Left colon (tissue), 2 donors: ENCODE measurements at regions not wholly inside any gene's neighbourhood (a gene's known extent, or its start where the extent isn't known, plus 50 kb on each side); places are given as distances from the start of the nearest gene placed in this dataset.
"Not testable (repeated sequence)": the region's sequence is repeated elsewhere in the genome, so short reads cannot be mapped to it uniquely, and the experiment has no call there.

Experiments
- ATAC-seq: fragments of 200-7000 bp; cut with Tn5 transposase; one replicate; pipeline ENCODE4 v1.9.1; 2020; ENCODE audit warnings: mild to moderate bottlenecking, moderate library complexity
- DNase-seq, 2 donors: peaks; one replicate each; pipeline ENCODE4 v3.0.0-alpha.2; 2020
- intact Hi-C, 2 donors: fragments of 100-400 bp; cut with DNase I in 1 of 2; cut with micrococcal nuclease in 1 of 2; formaldehyde crosslinking; loops; one replicate each; pipeline versions ENCODE4 v1.11.2 to v1.14.0; 2022; cut with DNase I, micrococcal nuclease
- donor health status: DM: no; HTN: no; CAD: no.
- donor health status: DM: yes; HTN: yes; CAD: no.

DNA sequence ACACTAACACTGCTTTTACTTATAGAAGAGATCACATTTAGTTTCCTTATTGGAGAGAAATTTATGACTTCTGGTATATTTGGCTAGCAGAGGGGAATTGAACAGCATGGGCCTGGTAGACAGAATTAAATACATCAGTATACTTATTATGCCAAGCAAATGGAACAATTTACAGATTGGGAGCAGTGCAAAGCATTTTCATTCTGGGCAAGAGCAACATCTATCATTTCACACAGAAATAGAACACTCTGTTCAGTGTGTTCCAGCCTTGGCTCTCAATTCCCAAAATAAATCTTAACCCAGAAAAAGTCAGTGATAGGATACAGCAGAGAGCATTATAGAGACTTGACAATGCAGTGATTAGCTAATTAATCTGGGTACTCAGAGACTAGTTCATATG lies 604.0 kb upstream of the SLITRK6 start:
- DNase-seq: no peak
- ATAC-seq: no peak

GRCh38 chr13:86409466-86410241 lies 610.4 kb upstream of the SLITRK6 start:
- no peak for DNase-seq
- no peak for ATAC-seq
- intact Hi-C loops: no loop called here

More for the DNA sequence above, 604.0 kb upstream of the SLITRK6 start:
- intact Hi-C loops: no loop called here

DNA sequence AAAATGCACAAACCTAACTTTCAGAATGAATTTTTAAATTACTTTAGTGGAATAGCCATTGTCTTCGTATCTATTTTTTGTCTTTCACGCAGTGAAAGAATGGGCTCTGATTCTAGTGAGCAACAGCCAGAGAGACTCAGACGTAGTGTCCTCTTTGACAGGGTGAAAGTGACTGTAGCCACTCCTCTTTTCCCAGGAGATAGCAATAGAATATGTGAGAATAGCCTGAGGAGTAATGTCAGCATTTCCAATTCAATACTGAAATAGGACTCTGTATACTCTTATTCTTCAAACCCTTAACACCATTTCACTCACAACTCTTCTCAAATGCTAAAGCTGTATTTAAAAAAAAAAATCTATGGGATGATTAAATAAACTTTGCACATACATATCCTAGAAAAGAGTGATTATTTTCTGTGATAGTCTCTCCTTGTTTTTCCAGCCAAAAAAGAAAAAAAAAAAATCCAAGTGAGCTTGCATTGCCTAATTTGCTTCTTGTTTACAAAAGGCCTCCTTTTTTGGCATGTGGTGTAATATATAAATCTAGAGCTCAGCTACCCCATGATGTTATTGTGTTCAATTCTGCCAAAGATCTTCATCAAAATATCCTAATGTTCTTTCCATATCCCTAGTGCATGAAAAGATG lies 626.1 kb upstream of the SLITRK6 start:
- DNase-seq: no peak
- no peak for ATAC-seq
- intact Hi-C loops: no loop called here

DNA sequence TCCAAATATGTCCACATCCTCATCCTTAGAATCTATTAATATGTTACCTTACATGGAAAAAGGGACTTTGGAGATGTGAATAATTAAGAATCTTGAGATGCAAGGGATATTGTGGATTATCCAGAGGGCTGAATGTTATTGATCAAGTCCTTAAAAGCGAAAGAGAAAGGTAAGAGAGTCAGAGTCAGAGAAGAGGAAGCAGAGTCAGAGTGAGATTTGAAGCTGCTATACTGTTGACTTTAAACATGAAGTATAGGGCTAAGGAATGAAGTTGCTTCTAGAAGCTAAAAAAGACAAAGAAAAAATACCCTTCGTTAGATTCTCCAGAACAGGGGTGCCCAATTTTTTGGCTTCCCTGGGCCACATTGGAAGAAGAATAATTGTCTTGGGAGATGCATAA lies 627.2 kb upstream of the SLITRK6 start:
- intact Hi-C loops: no loop called here
- no peak for ATAC-seq
- no peak for DNase-seq

DNA sequence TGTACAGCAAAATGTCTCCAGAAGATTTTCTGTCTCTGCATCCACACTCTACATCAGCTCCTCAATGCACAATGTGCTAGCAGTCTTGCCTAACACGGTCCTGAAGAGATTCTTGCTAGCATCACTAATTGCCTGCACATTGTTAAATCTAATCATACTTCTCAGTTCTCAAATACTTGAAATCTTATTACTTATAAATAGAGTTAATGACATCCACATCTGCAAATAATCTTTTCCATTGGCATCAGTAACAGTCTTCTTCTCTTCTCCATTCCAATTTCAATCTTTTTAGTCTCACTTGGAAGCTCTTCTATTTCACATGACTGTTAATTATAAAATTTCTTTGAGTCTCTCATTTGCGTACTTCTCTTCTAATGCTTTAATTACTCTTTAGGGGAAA lies 630.5 kb upstream of the SLITRK6 start:
- intact Hi-C loops: no loop called here
- ATAC-seq: no peak
- no peak for DNase-seq

GRCh38 chr13:86438034-86438433 lies 638.8 kb upstream of the SLITRK6 start:
- DNase-seq: no peak
- intact Hi-C loops: no loop called here
- no peak for ATAC-seq

DNA sequence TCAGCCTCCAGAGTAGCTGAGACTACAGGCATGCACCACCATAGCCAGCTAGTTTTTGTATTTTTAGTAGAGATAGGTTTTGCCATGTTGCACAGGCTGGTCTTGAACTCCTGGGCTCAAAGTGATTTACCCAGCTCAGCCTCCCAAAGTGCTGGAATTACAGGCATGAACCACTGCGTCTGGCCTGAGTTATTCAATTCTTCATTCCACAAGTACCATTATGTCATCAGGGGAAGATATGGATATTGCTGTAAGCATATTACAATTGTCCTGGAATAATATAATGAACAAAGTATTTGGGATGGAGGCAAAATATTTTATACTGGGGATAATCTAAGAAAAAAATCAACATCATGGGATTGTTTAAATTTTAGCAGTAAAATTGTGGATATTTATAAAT lies 646.0 kb upstream of the SLITRK6 start:
- intact Hi-C loops: no loop called here
- DNase-seq (no peak), ATAC-seq (no peak)

GRCh38 chr13:86445672-86446071 lies 646.5 kb upstream of the SLITRK6 start:
- intact Hi-C loops: no loop called here
- no peak for ATAC-seq
- no peak for DNase-seq

- no peak for ATAC-seq
- DNase-seq: no peak
- intact Hi-C loops: no loop called here
Measured at GRCh38 chr13:86446311-86446710, 647.1 kb upstream of the SLITRK6 start.

DNA sequence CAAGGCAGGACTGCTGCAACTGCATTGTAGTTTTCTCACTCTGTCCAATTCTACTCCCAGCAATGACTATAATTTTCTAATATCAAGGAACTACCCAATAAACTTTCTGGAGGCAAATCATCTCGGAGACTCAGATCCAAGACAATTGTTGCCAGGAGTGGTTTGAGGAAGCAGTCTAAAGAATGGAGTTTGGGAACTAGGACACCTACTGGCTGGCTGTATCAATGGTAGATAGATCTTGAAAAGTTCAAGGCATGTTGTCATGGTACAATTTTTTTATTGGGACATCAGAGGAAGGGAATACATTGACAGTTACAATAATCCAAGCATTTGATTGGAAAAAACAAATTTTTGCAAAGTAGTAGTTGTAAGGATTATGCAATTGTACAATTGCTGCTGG lies 648.3 kb upstream of the SLITRK6 start:
- DNase-seq: no peak
- intact Hi-C loops: no loop called here
- no peak for ATAC-seq

GRCh38 chr13:86462011-86462410 lies 662.8 kb upstream of the SLITRK6 start:
- DNase-seq (no peak), ATAC-seq (no peak)
- intact Hi-C loops: no loop called here

DNA sequence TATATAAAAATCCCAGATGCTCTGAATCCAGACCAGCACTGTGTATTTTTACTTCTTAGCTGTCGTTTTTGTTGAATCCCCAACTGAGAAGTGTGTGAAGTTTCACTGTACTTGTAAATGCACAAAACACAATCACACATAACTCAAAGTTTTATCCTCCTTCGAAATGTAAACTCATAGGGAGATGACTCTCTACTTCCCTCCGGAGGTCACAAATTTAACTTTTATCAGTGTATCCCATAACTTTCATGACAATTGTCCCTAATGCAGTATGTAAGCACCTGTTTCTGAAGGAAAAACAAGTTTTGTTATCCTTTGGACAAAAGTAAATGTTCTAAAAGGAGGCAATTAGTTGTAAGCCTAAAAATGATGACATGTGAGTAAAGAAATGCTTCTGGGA lies 665.0 kb upstream of the SLITRK6 start:
- ATAC-seq: no peak
- intact Hi-C loops: no loop called here

GRCh38 chr13:86474971-86475370 lies 675.8 kb upstream of the SLITRK6 start:
- no peak for ATAC-seq
- no peak for DNase-seq
- intact Hi-C loops: no loop called here

More for the DNA sequence above, 665.0 kb upstream of the SLITRK6 start:
- no peak for DNase-seq

GRCh38 chr13:86476656-86477055 lies 677.4 kb upstream of the SLITRK6 start:
- DNase-seq (no peak), ATAC-seq (no peak)
- intact Hi-C loops: no loop called here

DNA sequence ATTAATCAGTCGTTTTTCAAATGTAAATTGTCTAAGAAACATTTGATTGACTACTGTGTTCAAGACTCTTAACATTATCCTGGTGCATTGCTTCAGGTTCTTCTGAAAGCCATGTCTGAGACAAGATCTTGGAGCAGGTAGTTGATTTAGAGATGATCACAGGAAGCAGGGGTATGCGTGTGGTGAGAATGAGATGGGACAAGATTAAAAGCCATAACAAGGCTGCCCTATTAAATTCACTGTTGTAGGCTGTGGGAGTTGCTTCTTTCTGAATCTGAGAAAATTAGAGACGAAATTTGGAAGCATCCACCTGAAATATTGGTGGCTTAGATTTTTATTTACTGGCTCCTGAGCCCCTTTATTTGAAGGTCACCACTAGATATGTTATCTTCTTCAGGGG lies 687.4 kb upstream of the SLITRK6 start:
- intact Hi-C loops: no loop called here
- ATAC-seq (no peak), DNase-seq (no peak)

- DNase-seq: no peak
- intact Hi-C loops: no loop called here
- ATAC-seq: no peak
Measured at GRCh38 chr13:86491121-86491520, 691.9 kb upstream of the SLITRK6 start.

DNA sequence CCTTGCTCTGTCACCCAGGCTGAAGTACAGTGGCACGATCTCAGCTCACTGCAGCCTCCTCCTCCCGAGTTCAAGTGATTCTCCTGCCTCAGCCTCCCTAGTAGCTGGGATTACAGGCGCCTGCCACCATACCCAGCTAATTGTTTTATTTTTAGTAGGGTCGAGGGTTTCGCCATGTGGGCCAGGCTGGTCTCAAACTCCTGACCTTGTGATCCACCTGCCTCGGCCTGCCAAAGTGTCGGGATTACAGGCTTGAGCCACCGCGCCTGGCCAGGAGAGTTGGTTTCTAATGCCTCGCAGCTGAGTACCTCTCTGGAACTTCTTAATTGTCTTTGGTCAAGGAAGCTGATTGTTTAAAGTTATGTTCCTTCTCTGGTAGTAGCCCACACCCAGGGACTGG lies 702.7 kb upstream of the SLITRK6 start:
- ATAC-seq, intact Hi-C loops, DNase-seq: not testable (repeated sequence)

GRCh38 chr13:86510792-86511191 lies 711.6 kb upstream of the SLITRK6 start:
- ATAC-seq (no peak), DNase-seq (no peak)
- intact Hi-C loops: no loop called here

- DNase-seq (no peak), ATAC-seq (no peak)
- intact Hi-C loops: no loop called here
Measured at GRCh38 chr13:86541461-86541860, 742.2 kb upstream of the SLITRK6 start.

DNA sequence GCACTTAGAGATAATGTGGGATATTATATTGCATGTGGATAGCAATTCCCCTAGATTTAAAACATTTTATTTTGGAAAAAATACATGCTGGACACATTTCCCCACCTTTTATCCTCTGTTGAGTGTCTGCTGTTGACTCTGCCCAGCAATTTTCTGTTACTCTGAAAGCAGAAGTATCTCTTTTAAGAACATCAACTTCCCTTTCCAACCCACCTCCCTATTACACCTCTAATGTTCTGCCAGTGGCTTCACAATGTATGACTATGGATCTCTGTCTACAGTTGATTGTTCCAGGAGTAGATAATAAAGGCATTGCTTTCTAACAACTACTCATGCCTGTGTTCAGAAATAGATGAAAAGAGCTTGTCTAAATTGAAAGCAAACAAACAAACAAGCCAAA lies 754.8 kb upstream of the SLITRK6 start:
- no peak for DNase-seq
- intact Hi-C loops: no loop called here
- ATAC-seq: no peak

DNA sequence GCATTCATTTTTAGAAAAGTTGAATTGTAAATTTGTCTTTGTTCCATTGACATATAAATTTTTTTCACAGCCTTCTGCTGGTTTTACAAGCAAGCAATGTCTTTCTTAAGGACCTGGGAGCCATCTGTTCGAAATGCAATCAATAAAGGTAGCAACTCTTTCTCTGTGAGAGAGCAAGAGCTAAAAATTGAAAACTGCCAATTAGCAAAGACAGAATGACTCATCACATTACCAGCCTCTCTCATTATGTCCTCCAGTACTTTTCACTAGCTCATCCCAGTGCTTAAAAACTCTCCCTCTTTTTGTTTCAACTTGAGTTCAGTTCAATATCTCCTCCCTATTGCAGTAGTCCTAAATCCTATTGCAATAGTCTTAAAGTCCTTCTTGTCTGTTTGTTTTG lies 760.7 kb upstream of the SLITRK6 start:
- no peak for DNase-seq
- intact Hi-C loops: no loop called here
- ATAC-seq: no peak
